IMR-90 (cell line): ENCODE measurements at regions not wholly inside any gene's neighbourhood (a gene's known extent, or its start where the extent isn't known, plus 50 kb on each side); places are given as distances from the start of the nearest gene placed in this dataset.

Experiments used
- CHD1 ChIP-seq: IDR thresholded peaks from 2 replicates; pipeline ENCODE4 v1.6.1; 2012; ENCODE audit warnings: low read depth, low read length, improper control_type of control experiment
- CTCF ChIP-seq: conservative IDR thresholded peaks from 2 replicates; pipeline ENCODE4 v1.5.1; 2012; ENCODE audit warnings: mild to moderate bottlenecking, low read depth, low read length, improper control_type of control experiment
- MAFK ChIP-seq: IDR thresholded peaks from 2 replicates; pipeline ENCODE4 v1.6.1; 2012; ENCODE audit warnings: low read depth, low read length, improper control_type of control experiment
- POLR2A ChIP-seq: IDR thresholded peaks from 2 replicates; pipeline ENCODE4 v1.6.1; 2012; ENCODE audit warnings: mild to moderate bottlenecking, low read depth, low read length
- SMC3 ChIP-seq: fragments of 150-350 bp; IDR thresholded peaks from 2 replicates; pipeline ENCODE4 v1.6.1; 2016; ENCODE audit warnings: low read depth, mild to moderate bottlenecking, antibody characterized with exemption, low read length, moderate library complexity
- TF ChIP-seq, protein P1 (sequence below): fragments of 150-350 bp; IDR thresholded peaks from 2 replicates; pipeline ENCODE4 v1.6.1; 2017; ENCODE audit warnings: mild to moderate bottlenecking, antibody characterized with exemption, low read length, low read depth

DNA sequence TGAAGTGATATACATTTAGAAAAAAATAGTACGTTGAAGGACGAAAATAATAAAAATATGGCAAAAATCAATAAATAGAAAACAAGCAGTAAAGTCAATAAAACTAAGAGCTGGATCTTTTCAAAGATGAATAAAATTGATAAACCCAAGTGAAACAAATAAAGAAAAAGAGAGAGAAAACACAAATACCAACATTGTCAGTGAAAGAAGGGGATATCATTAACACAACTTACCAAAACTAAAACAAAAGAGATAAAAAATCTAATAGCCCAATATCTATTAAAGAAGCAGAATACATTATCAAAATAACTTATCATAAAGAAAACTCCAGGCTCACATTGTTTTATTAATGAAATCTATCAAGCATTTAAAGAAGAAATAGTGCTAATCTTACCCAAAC lies 675.1 kb downstream of the UQCRFS1 start:
- no peak for TF ChIP-seq CTCF
- no peak for TF ChIP-seq SMC3
- TF ChIP-seq, protein P1, sequence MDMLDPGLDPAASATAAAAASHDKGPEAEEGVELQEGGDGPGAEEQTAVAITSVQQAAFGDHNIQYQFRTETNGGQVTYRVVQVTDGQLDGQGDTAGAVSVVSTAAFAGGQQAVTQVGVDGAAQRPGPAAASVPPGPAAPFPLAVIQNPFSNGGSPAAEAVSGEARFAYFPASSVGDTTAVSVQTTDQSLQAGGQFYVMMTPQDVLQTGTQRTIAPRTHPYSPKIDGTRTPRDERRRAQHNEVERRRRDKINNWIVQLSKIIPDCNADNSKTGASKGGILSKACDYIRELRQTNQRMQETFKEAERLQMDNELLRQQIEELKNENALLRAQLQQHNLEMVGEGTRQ: no peak
- TF ChIP-seq MAFK: no peak
- no peak for TF ChIP-seq POLR2A
- no peak for TF ChIP-seq CHD1
